Activated CD4-positive, alpha-beta T cell treated with anti-CD3 and anti-CD28 coated beads, Interleukin-10, Interleukin-2, amounts not matched to agents 100 ng/mL and 50 ng/mL, durations not matched to agents 16 hours and 8 hours (primary cell): ENCODE measurements at regions not wholly inside any gene's neighbourhood (a gene's known extent, or its start where the extent isn't known, plus 50 kb on each side); places are given as distances from the start of the nearest gene placed in this dataset.
"Not testable (repeated sequence)": the region's sequence is repeated elsewhere in the genome, so short reads cannot be mapped to it uniquely, and the experiment has no call there.

Source experiments
- DNase-seq: peaks from one replicate; pipeline ENCODE4 v3.0.0-alpha.2; 2020

DNA sequence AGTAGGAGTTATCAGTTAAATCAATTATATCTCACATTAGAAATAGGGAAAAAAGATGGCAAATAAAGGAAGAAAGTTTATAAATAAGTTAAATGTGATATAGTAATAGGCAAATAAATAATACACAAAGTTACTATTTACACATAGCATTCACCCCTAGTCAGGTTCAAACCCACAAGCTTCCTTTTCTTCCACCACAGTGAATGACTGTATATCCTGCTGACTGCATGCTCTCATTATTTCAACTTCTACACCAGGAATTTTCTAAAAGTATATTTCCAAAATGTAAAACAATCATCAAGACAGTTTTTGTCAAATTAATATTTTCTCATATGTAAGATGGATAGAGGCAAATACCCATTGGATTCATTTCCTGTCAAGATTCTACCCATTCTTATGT lies 548.6 kb upstream of the SLITRK5 start:
- no peak for DNase-seq

GRCh38 chr13:87123987-87124784 lies 547.0 kb upstream of the SLITRK5 start:
- no peak for DNase-seq

DNA sequence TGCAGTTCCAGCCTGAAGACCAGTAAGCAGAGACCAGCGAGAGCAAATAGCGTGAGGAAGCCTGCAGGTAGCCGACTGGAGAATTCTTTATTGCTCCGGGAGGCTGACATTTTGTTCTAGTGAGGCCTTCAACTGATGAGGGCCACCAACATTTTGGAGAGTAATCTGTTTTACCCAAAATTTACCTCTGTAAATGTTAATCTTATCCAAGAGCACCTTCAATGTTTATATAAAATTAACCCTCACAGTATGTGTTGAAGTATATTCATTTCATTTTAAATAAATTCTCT lies 546.4 kb upstream of the SLITRK5 start:
- DNase-seq = no peak

DNA sequence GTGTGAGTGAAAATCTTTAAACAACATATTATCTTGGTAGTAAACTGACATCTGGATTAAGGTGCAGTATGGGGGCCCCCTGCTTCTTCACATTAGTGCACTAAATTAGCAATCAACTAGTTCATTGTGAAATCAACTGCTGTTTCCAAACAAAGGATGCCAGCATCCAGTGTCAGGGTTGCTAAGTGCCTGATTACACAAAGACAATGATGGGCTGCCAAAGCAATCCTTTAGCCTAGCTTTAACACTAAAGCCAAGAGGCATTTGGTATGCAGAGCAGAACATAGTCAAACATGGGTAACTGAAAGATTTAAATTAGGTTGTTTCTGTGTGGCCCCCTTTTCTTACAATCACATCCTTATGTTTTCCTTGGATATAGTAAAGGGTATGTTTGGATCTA lies 543.1 kb upstream of the SLITRK5 start:
- no peak for DNase-seq

DNA sequence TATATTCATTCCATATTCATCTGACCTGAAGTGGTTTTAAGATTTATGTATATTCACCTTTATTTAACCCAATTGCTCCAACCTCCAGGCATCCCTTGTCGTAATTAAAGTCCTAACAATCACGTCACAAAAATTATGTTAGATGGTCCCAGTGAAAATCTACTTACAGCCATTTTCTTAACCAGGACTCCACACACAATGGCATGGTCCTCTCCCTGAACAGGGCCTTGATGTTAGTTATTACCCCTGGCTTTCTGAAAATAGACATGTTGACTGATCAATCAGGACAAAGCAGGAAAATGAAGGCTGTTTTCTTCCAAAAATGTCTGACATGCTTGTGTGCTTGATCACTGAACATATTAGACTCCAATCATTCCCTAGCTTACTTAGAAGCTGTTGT lies 542.7 kb upstream of the SLITRK5 start:
- no peak for DNase-seq

GRCh38 chr13:87129602-87130300 lies 541.4 kb upstream of the SLITRK5 start:
- no peak for DNase-seq

DNA sequence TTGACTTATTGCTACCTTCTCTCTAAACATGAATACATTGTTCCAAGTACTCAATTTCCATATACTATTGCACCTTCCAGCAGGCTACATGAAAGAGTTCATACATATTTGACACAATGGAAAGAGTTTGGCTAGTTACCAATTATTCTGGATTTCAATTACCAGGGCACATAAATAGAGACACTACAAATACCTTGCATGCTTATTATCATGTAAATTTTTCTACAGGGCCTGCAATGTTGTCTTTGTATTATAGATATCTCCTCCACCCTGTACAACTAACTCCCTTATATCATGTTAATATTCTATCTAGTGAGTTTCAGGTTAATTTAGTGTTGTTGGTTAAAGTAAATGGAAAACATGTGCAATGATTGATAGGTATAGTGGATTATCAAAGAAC lies 540.7 kb upstream of the SLITRK5 start:
- no peak for DNase-seq

DNA sequence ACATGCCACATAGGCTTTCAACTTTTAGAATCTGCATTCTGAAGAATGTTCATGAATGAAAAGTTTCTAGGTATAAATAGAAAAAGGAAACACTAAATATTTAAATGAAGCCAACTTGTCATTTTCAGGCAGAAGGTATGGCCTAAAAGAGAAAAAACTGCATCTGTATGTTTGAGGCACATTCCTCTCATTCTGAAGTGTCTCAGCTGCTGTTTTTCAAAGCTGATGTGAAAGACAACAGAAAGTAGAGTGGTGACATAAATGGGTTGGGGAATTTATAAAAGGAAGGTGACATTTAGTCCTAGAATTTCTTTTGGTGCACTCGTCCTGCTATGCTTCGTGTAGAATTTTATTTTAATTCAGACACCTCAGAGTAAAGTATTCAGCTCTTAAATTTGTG lies 539.6 kb upstream of the SLITRK5 start:
- no peak for DNase-seq

- DNase-seq = no peak
Measured at GRCh38 chr13:87138866-87139265, 532.3 kb upstream of the SLITRK5 start.

DNA sequence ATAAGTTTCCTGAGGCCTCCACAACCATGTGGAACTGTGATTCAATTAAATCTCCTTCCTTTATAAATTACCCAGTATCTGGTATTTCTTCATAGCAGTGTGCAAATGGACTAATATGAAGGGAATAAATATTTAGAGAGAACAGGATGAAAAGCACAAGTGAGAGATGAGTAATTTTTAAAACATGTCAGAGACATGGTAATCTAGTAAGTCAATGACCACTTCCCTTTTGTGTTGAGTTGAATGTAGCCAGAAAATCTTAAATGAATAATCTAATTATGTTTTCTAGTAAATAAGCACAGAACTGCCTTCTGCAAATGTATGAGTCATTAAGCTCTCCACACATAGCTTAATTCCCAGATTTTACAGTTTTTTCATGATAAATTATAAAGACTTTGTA lies 524.1 kb upstream of the SLITRK5 start:
- no peak for DNase-seq

DNA sequence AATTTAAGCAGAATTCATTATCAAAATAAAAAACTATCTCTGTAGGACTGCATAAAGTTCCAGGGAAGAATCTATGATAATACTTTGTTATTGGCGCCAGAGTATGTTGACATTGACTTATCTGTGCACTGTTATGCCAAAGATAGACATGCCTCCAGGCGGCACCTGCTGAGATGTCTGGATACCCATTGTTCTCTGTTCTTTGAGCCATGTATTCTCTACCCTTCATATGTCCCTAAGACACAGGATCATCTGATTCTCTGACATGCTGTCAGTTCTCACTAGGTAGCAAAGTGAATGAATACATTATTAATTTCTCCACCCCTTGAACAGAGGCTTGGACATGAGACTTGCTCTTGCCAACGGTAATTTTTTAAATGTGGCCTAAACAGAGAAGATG lies 517.8 kb upstream of the SLITRK5 start:
- no peak for DNase-seq

DNA sequence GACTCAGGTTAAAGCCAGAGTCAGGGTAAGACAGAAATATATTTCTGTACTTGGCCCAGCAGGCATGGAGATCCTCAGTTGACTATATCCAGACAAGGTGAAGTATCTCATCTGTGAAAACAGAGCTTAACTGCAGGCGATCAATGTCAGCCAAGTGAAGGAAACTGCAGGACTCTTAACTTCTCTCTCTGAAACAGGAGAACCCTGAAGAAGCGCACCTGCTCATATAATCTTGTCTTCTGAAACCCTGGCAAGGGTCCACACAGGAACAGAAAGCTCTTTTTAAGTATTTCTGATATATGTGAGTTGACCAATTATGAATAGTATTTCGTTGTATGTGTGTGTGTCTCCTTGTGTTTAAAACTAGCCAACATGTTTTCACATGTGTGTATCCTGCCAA lies 504.8 kb upstream of the SLITRK5 start:
- DNase-seq = no peak

- DNase-seq = no peak
Measured at GRCh38 chr13:87168390-87168789, 502.8 kb upstream of the SLITRK5 start.

GRCh38 chr13:87169337-87169736 lies 501.8 kb upstream of the SLITRK5 start:
- no peak for DNase-seq

- no peak for DNase-seq
Measured at GRCh38 chr13:87172166-87172835, 498.9 kb upstream of the SLITRK5 start.

- DNase-seq = not testable (repeated sequence)
Measured at GRCh38 chr13:87185138-87185537, 486.0 kb upstream of the SLITRK5 start.

- DNase-seq = not testable (repeated sequence)
Measured at GRCh38 chr13:87186647-87187046, 484.5 kb upstream of the SLITRK5 start.

- not testable (repeated sequence) for DNase-seq
Measured at GRCh38 chr13:87191485-87191884, 479.7 kb upstream of the SLITRK5 start.

- no peak for DNase-seq
Measured at GRCh38 chr13:87198371-87198770, 472.8 kb upstream of the SLITRK5 start.

DNA sequence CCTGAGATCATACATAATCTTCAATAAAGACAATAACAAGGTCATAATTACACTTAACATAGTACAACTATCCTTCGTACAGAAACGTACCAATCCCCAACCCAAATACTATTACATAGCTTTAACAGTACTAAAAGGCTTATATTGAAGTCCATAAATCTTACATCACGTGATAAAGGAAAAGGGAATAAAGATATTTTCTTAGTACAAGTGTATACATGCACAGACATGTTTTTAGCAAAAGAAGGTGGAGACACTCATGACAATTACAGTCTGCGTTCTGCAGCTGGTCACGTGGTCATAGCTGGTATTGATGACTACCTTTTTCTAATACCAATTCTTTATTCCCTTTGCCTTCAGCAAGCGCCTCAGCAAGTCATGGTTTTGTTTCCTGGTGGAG lies 464.5 kb upstream of the SLITRK5 start:
- no peak for DNase-seq

DNA sequence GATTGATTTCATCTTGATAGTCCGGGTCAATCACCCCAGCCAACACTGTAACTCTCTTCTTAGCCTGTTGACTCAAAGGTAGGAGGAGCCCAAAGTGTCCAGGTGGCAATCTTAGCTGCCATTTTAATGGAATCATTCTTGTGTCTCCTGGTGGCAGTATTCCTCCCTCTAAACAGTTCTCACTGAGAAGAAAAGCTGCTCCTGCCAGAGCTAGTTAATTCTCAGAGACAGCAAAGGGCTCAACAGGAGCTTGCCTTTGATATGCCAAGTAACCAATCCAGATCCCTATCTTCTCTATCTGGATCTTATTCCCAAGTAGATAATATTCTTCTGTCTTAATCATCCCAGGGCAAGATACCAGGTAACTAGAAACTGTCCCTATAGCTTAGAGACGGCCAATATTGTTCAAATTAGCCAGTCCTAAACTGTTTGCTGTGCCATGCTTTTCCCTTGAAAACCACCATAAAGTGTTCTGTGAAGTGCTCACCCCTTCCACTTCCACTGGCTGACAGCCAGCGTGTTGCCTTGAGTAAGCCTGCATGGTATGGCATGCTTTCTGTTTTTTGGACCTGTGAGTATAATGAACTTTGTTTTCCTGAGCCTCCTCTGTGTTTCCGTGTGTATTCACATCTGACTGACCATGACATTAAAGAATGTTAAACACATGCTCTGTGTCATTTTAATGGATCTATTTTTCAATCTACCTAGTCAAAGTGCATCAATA lies 463.7 kb upstream of the SLITRK5 start:
- no peak for DNase-seq

DNA sequence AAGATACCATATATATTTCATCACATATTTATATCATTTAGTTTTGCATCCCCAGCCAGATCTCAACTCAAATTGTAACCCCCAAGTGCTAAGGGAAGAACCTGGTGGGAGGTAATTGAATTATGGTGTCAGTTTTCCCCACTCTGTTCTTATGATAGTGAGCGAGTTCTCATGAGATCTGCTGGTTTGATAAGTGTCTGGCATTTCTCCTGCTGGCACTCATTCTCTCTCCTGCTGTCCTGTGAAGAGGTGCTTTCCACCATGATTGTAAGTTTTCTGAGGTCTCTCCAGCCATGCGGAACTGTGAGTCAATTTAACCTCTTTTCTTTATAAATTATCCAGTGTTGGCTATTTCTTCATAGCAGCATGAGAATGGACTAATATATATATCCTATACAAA lies 462.5 kb upstream of the SLITRK5 start:
- no peak for DNase-seq

GRCh38 chr13:87234981-87235380 lies 436.2 kb upstream of the SLITRK5 start:
- DNase-seq = no peak

DNA sequence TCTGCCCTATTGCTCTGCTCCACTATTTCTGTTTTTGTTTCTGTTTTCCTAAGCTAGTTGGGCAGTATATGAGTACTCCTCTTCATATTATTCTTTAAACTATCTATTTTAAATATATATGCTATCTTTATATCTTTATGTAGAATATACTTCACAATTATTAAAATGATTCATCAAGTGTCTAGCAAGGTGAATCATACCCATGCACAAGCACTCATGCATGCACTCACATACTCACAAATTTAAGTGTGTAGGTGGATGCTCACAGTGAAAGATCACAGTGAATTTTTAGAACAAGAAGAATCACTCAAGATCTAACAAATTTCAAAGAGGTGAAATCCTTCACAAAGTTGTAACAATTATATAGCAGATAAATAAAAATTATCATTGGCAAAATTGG lies 435.6 kb upstream of the SLITRK5 start:
- no peak for DNase-seq
